NCI-H510A treated with DMSO at 0.1 percent for 48 hours (cell line): ENCODE measurements at regions not wholly inside any gene's neighbourhood (a gene's known extent, or its start where the extent isn't known, plus 50 kb on each side); places are given as distances from the start of the nearest gene placed in this dataset.
A peak's percentile ranks its signal among the peaks of the same experiment; 100 is the strongest.
"Not testable (repeated sequence)": the region's sequence is repeated elsewhere in the genome, so short reads cannot be mapped to it uniquely, and the experiment has no call there.

Experiments used
- DNase-seq: peaks from one replicate; lab custom pipeline; 2025; lab: John Stamatoyannopoulos, UW

GRCh38 chr6:153412519-153412918, 281.4 kb upstream of the RGS17 start:
- DNase-seq = no peak

DNA sequence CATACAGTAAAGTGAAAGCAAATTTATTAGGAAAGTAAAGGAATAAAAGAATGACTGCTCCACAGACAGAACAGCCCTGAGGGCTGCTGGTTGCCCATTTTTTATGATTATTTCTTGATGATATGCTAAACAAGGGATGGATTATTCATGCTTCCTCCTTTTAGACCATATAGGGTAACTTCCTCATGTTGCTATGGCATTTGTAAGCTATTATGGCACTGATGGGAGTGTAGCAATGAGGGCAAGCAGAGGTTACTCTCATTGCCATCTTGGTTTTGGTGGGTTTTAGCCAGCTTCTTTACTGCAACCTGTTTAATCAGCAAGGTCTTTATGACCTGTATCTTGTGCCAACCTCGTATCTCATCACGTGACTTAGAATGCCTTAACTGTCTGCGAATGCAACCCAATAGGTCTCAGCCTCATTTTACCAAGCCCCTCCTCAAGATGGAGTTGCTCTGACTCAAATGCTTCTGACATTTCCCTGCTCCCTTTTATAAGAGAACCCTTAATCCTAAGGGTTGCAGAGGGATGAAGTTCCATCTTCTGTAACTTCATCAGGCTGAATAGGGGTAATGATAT, 280.1 kb upstream of the RGS17 start:
- DNase-seq = no peak

GRCh38 chr6:153405931-153406330, 274.8 kb upstream of the RGS17 start:
- DNase-seq = no peak

GRCh38 chr6:153401751-153402150, 270.7 kb upstream of the RGS17 start:
- DNase-seq = peak; percentile 3

DNA sequence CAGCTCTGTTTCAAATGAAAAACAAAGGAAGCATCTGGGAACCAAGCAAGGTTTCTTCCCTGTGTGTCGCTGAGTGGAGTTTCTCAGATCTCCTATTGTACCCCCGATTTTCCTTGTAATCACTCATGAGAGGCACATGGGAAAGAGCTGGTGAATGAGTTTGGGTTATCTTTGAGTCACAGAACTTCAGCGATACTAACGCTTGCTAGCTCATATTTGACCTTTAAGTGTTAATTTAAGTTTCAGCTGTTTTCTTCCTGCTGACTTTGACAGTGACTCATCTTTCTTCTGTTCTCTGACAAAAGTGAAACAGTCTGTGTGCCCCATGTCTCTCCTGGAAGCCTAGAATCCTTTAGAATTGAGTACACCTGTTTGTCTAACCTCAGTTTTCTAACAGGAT, 261.1 kb upstream of the RGS17 start:
- no peak for DNase-seq

- no peak for DNase-seq
These were observed 242.8 kb upstream of the RGS17 start for GRCh38 chr6:153373869-153374268.

DNA sequence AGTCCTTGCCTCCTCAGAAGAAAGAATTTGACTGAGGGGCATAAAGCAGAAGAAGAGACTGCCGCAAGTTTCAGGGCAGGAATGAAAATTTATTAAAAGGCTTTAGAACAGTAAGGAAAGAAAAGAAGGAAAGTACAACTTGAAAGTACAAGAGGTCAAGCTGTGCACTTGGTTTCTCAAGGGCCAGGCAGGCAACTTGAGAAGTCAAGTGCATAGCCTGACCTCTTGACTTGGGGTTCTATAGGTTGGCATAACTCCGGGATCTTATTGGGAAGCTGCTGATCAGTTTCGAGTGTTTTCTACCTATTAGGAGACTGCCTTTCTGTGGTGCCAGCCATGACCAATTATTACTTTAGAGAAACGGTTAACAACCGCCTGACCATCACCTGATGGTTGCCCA, 237.0 kb upstream of the RGS17 start:
- no peak for DNase-seq

- DNase-seq = no peak
These were observed 235.9 kb upstream of the RGS17 start for GRCh38 chr6:153367021-153367420.

DNA sequence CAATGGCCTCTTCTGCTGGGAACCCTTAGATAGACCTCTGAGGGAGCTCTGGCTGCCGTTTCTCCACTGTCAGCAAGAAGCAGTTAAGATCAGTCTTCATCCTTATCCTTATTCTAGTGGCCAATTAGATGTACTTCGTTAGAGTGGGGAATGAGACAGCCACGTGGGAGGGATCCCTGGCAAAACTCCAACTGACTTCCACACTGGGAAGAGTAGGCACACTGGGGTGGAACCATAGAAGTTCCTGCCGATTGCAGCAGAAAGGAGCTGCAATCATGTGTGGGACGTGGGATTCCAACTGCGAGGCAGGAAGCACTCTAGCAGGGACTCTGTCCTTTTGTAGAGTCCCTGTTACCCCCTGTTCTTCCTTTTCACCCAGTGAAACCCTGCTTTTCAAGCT, 226.3 kb upstream of the RGS17 start:
- DNase-seq = no peak

DNA sequence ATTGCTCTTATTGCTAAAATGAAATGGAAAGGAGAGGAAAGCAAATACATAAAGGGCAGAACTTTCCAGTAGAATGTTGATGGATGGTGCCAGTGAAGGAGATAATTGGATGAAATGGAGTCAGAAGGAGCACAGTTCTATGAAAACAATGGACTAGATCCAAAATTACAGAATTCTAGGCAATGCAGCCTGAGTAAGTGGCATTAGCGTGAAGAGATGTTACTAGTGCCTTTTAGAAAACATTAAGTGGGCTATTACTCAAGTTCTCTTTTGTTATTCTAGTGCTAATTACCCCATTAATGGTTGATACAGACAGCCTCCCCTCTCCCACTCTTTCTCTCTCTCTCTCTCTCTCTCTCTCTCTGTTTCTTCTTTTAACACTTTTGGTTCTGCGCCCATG, 209.5 kb upstream of the RGS17 start:
- DNase-seq = no peak

- DNase-seq = no peak
These were observed 203.0 kb upstream of the RGS17 start for GRCh38 chr6:153334121-153334520.

GRCh38 chr6:153331221-153331620, 200.1 kb upstream of the RGS17 start:
- DNase-seq = not testable (repeated sequence)

- DNase-seq = no peak
These were observed 197.1 kb upstream of the RGS17 start for GRCh38 chr6:153328194-153328593.

- DNase-seq = no peak
These were observed 194.6 kb upstream of the RGS17 start for GRCh38 chr6:153325661-153326060.

- peak; percentile 41 for DNase-seq
These were observed 181.6 kb upstream of the RGS17 start for GRCh38 chr6:153312634-153313033.

GRCh38 chr6:153309651-153310050, 178.6 kb upstream of the RGS17 start:
- no peak for DNase-seq

DNA sequence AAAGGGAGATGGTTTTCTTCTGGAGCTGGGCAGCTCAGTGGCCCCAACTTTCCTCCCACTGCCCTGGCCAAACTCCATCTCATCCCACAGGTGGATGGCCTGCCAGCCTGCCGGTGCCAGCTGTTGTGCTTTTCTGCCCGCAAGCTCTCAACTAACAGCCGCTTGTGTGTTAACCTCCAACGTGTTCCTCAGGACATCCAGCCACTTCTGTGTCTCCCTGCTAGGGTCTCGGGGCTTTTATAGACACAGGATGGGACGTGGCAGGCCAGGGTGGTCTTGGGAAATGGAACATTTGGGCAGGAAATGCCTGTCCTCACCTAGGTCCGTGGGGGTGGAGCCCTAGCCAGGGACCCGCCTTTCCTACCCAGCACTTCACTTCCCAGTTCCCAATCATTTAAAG, 171.1 kb upstream of the RGS17 start:
- no peak for DNase-seq

- no peak for DNase-seq
These were observed 170.5 kb upstream of the RGS17 start for GRCh38 chr6:153301602-153302001.

GRCh38 chr6:153282456-153282855, 151.4 kb upstream of the RGS17 start:
- not testable (repeated sequence) for DNase-seq

DNA sequence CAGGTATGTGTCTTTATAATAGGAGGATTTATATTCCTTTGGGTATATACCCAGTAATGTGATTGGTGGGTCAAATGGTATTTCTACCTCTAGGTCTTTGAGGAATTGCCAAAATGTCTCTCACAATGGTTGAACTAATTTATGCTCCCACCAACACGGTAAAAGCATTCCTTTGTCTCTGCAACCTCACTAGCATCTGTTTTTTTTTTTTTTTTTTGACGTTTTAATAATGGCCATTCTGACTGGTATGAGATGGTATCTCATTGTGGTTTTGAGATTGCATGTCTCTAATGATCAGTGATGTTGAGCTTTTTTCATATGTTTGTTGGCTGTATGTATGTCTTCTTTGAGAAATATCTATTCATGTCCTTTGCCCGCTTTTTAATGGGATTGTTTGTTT, 144.9 kb upstream of the RGS17 start:
- no peak for DNase-seq

- no peak for DNase-seq
These were observed 141.3 kb upstream of the RGS17 start for GRCh38 chr6:153272201-153272980.

DNA sequence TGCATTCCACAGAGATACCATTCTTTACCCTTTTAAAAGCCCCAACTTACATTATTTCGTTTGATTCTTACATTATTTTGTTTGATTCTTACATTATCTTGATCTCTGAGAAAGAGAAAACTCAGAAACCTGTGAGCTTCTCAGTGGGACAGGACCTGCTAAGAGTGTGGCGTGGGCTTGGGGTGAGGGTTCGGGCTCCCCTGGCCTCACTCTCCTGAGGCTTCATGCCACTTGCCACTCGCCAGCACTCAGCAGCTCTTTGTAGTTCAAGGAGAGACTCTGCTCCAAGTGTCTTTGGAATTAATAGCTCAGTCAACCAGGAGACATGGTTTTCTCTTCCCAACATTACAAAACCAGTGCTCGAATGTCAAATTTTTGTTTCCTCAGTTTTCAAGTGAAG, 132.4 kb upstream of the RGS17 start:
- DNase-seq = no peak

- no peak for DNase-seq
These were observed 120.2 kb upstream of the RGS17 start for GRCh38 chr6:153251326-153251725.

DNA sequence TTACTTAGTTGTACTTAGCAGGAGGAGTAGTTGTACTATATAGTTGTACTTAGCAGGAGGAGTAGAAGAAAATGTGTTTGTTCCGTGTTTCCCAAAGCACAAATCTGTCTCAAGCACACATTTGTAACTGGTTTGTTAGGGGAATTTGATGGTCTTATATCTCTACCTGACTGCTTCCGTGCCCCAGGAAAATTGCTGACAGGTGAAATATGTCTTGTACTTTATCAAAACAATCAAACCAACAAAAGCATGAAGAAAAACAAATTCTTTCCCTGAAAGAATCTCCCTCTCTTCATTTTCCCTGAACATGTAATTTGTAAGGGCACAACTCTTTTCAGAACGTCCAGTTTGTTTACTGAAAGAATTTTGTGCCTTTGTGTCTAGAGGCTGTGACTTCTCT, 106.6 kb upstream of the RGS17 start:
- DNase-seq = no peak
